RWPE1 (cell line): ENCODE measurements at regions not wholly inside any gene's neighbourhood (a gene's known extent, or its start where the extent isn't known, plus 50 kb on each side); places are given as distances from the start of the nearest gene placed in this dataset.

Source experiments
- CTCF ChIA-PET: fragments of 350-600 bp; sonication (Branson Sonifier 250); formaldehyde crosslinking; extraction: SDS; loops from one replicate; lab custom pipeline; 2021; lab: Yijun Ruan, JAX
- POLR2A ChIA-PET: fragments of 400-600 bp; formaldehyde crosslinking; extraction: SDS; loops from one replicate; lab custom pipeline; 2020; ENCODE audit warnings: antibody characterized with exemption; ENCODE audit not compliant: low non-redundant PET; lab: Yijun Ruan, JAX
- DNase-seq: peaks from one replicate; pipeline ENCODE4 v3.0.0; 2012; ENCODE audit warnings: low spot score
- H3K27ac ChIP-seq: fragments of 450-650 bp; 2 replicates; pipeline ENCODE4 v1.5.1; 2017
- CTCF ChIP-seq: fragments of 450-650 bp; conservative IDR thresholded peaks from 2 replicates; pipeline ENCODE4 v1.5.1; 2017; ENCODE audit warnings: low read depth, mild to moderate bottlenecking

DNA sequence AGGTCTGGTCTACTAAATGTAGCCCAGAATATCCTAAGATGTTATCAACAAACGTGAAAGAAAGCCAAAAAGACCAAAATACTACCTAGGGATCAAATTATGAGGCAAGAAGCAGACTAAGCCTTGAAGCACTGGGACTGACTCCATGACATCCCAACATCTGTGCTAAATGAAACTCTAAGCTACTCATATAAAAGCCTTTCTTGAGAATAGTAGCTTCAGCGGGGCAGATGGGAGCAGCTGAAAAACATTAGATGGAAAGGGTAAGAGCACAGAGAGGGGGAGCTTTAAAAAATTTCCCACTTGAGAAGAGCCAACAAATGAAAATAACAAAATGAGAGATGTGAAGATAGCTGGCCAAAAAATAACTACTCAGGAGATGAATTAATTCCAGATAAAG, 81.7 kb downstream of the MAD2L1 start:
- CTCF ChIA-PET = no interaction called here
- no peak for DNase-seq
- no peak overlapping the region for H3K27ac ChIP-seq
- no peak for TF ChIP-seq CTCF
- POLR2A ChIA-PET = no interaction called here

DNA sequence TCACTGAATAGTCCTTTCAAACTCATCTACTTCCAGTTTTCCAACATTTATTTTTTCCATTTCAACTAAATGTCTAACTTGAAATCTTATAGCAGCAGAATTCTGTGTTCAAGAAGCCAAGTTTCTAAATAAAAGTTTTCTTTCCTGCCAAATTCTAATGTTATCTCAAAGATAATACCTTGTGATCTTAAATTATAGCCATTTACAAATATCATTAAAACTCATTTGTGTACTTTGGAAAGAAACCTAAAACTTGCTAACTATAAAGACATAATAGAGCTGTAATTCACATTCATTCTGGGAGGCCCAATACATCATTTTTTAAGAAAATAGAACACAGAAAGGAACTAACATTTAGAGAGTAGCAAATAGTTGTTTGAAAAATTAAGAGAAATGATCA, 83.9 kb downstream of the MAD2L1 start:
- H3K27ac ChIP-seq = no peak overlapping the region
- ChIA-PET CTCF (no interaction called here), POLR2A (no interaction called here)
- no peak for TF ChIP-seq CTCF
- DNase-seq = no peak

- TF ChIP-seq CTCF = no peak
- ChIA-PET CTCF (no interaction called here), POLR2A (no interaction called here)
- DNase-seq = no peak
- H3K27ac ChIP-seq = no peak overlapping the region
Observed at GRCh38 chr4:119980456-119980855, 86.2 kb downstream of the MAD2L1 start.

- POLR2A ChIA-PET = no interaction called here
- no peak overlapping the region for H3K27ac ChIP-seq
- CTCF ChIA-PET = interaction anchor here (0.7 kb wide), 1 partner anchor 1638 kb away, joined by 3 read pairs; no protein-coding TSS in a partner anchor
- no peak for DNase-seq
- TF ChIP-seq CTCF = no peak
Observed at GRCh38 chr4:119977076-119977940, 89.3 kb downstream of the MAD2L1 start.

DNA sequence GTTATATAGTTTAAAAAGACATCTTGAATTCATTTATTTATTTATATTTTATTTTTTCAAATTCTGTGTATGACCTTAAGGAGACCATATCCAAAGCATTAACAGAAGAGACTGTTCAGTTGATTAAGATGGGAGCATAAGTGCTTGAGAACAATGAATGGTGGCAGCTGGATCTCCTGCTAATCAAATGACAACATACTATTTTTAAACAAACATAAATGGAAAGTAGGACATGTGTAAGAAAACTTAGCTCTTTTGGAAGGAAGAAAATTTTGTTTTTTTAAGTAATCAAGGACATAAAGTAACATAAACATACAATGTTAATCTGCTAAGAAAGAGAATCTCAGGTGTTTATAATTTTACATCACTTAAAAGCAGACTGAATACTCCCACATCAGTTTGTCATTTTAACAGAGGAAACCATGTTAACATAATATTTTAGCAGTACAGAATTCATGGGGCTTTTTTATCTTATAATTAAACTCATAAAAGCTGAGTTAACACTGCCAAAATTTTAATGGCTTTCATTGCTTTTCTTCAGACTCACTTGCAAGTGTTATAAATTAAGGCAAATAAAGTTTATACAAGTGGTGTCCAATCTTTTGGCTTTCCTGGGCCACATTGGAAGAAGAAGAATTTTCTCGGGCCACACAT, 95.1 kb downstream of the MAD2L1 start:
- ChIA-PET CTCF (interaction anchor here (0.6 kb wide), 2 partner anchors 404 to 1158 kb away, joined by 3 to 9 read pairs; no protein-coding TSS in a partner anchor), POLR2A (no interaction called here)
- no peak overlapping the region for H3K27ac ChIP-seq
- TF ChIP-seq CTCF = no peak
- DNase-seq = no peak

- DNase-seq = no peak
- H3K27ac ChIP-seq = no peak overlapping the region
- ChIA-PET CTCF (no interaction called here), POLR2A (no interaction called here)
- no peak for TF ChIP-seq CTCF
Observed at GRCh38 chr4:119962631-119963030, 104.0 kb downstream of the MAD2L1 start.
